Mesendoderm (in vitro differentiated cells): ENCODE measurements at regions not wholly inside any gene's neighbourhood (a gene's known extent, or its start where the extent isn't known, plus 50 kb on each side); places are given as distances from the start of the nearest gene placed in this dataset.

Experiments used
- DNase-seq: peaks from one replicate; pipeline ENCODE4 v3.0.0; 2013
- H2AK5ac ChIP-seq: 2 replicates; pipeline ENCODE4 v1.6.1; 2013; ENCODE audit warnings: low read length, inconsistent platforms
- H2BK120ac ChIP-seq: 2 replicates; pipeline ENCODE4 v1.6.1; 2013; ENCODE audit warnings: low read depth, mild to moderate bottlenecking, low read length, moderate library complexity, mixed read lengths
- H2BK15ac ChIP-seq: replicated peaks from 2 replicates; pipeline ENCODE4 v1.6.1; 2013; ENCODE audit warnings: low read depth, mild to moderate bottlenecking, moderate library complexity
- H2BK5ac ChIP-seq: 2 replicates; pipeline ENCODE4 v1.6.1; 2013; ENCODE audit warnings: low read length, inconsistent platforms
- H3K18ac ChIP-seq: 2 replicates; pipeline ENCODE4 v1.6.1; 2013; ENCODE audit warnings: mild to moderate bottlenecking, low read length, mixed read lengths
- H3K23ac ChIP-seq: one replicate; pipeline ENCODE4 v1.6.1; 2013; ENCODE audit warnings: low read length
- H3K27ac ChIP-seq: 2 replicates; pipeline ENCODE4 v1.5.1; 2013; ENCODE audit warnings: low read depth, mild to moderate bottlenecking, inconsistent platforms, low read length, moderate library complexity
- H3K27me3 ChIP-seq: 2 replicates; pipeline ENCODE4 v1.6.1; 2013; ENCODE audit warnings: low read length, control low read depth, mild to moderate bottlenecking, inconsistent platforms; ENCODE audit not compliant: insufficient read depth, poor library complexity
- H3K36me3 ChIP-seq: 2 replicates; pipeline ENCODE4 v1.6.1; 2013; ENCODE audit warnings: low read length, inconsistent platforms; ENCODE audit not compliant: control insufficient read depth, insufficient read depth
- H3K4ac ChIP-seq: one replicate; pipeline ENCODE4 v1.6.1; 2013; ENCODE audit warnings: low read depth, mild to moderate bottlenecking, low read length, moderate library complexity
- H3K4me1 ChIP-seq: 2 replicates; pipeline ENCODE4 v1.6.1; 2013; ENCODE audit warnings: low read depth, low read length, inconsistent platforms; ENCODE audit not compliant: control insufficient read depth
- H3K4me2 ChIP-seq: 2 replicates; pipeline ENCODE4 v1.6.1; 2013; ENCODE audit warnings: low read length
- H3K4me3 ChIP-seq: 2 replicates; pipeline ENCODE4 v1.5.1; 2013; ENCODE audit warnings: mild to moderate bottlenecking, low read length
- H3K56ac ChIP-seq: one replicate; pipeline ENCODE4 v1.6.1; 2013; ENCODE audit warnings: low read length
- H3K79me1 ChIP-seq: 2 replicates; pipeline ENCODE4 v1.6.1; 2013; ENCODE audit warnings: low read length, inconsistent platforms
- H3K79me2 ChIP-seq: 2 replicates; pipeline ENCODE4 v1.6.1; 2013; ENCODE audit warnings: mild to moderate bottlenecking, low read length; ENCODE audit not compliant: control insufficient read depth, insufficient read depth
- H3K9ac ChIP-seq: 2 replicates; pipeline ENCODE4 v1.6.1; 2013; ENCODE audit warnings: low read length, inconsistent platforms
- H4K5ac ChIP-seq: one replicate; pipeline ENCODE4 v1.6.1; 2013; ENCODE audit warnings: low read length
- H4K8ac ChIP-seq: one replicate; pipeline ENCODE4 v1.6.1; 2013; ENCODE audit warnings: low read depth, mild to moderate bottlenecking, control low read depth, low read length, moderate library complexity
- WGBS: extraction: QIAGEN DNeasy Blood & Tissue Kit; methylation state at CpG from one replicate; pipeline ENCODE4 v1.1.7; 2013; ENCODE audit warnings: low lambda C conversion rate, missing lambda C conversion rate; ENCODE audit not compliant: insufficient coverage; ENCODE audit errors: extremely low coverage; 5-methylcytosine and 5-hydroxymethylcytosine counted together

GRCh38 chr14:97458255-97458654, 661.1 kb downstream of the VRK1 start:
- Histone ChIP-seq H2AK5ac (no peak overlapping the region), H3K79me2 (no peaks in the 10 kb centered on the region), H3K9ac (peak overlapping the region; percentile 17), H3K27ac (peak overlapping the region; percentile 52), H2BK5ac (no peak overlapping the region), H3K4ac (no peak overlapping the region), H4K5ac (no peak overlapping the region), H3K18ac (no peak overlapping the region), H3K23ac (no peak overlapping the region), H3K4me3 (no peak overlapping the region), H2BK120ac (peak overlapping the region; percentile 47), H3K36me3 (no peaks in the 10 kb centered on the region), H3K4me1 (peaks cover 3% of the 10 kb centered on the region), H4K8ac (no peak overlapping the region), H3K79me1 (no peaks in the 10 kb centered on the region), H2BK15ac (no peak overlapping the region), H3K27me3 (no peaks in the 10 kb centered on the region), H3K4me2 (peak overlapping the region; percentile 26), H3K56ac (peak overlapping the region; percentile 51)
- DNase-seq: no peak
- no CpG with 5 or more reads among the region's 9 CpGs for WGBS

GRCh38 chr14:97458661-97459579, 661.7 kb downstream of the VRK1 start:
- H3K4me1 ChIP-seq: peaks cover 3% of the 10 kb centered on the region
- peak overlapping the region; percentile 91 for H4K5ac ChIP-seq
- H4K8ac ChIP-seq: no peak overlapping the region
- DNase-seq: peak; percentile 89
- no peaks in the 10 kb centered on the region for H3K27me3 ChIP-seq
- H3K27ac ChIP-seq: peak overlapping the region; percentile 52
- no peak overlapping the region for H3K4ac ChIP-seq
- no CpG with 5 or more reads among the region's 33 CpGs for WGBS
- no peaks in the 10 kb centered on the region for H3K79me1 ChIP-seq
- H3K23ac ChIP-seq: no peak overlapping the region
- H3K18ac ChIP-seq: peak overlapping the region; percentile 43
- H2BK120ac ChIP-seq: peak overlapping the region; percentile 47
- no peak overlapping the region for H2AK5ac ChIP-seq
- H3K4me2 ChIP-seq: peak overlapping the region; percentile 26
- peak overlapping the region; percentile 43 for H2BK5ac ChIP-seq
- H3K56ac ChIP-seq: peak overlapping the region; percentile 80
- H3K36me3 ChIP-seq: no peaks in the 10 kb centered on the region
- no peak overlapping the region for H2BK15ac ChIP-seq
- H3K4me3 ChIP-seq: peak overlapping the region; percentile 4
- H3K9ac ChIP-seq: peak overlapping the region; percentile 34
- no peaks in the 10 kb centered on the region for H3K79me2 ChIP-seq

- Histone ChIP-seq H3K9ac (no peak overlapping the region), H3K36me3 (no peaks in the 10 kb centered on the region), H2AK5ac (no peak overlapping the region), H3K27me3 (no peaks in the 10 kb centered on the region), H3K56ac (no peak overlapping the region), H2BK15ac (no peak overlapping the region), H3K27ac (no peak overlapping the region), H3K4ac (no peak overlapping the region), H3K79me2 (no peaks in the 10 kb centered on the region), H3K4me1 (peaks cover 3% of the 10 kb centered on the region), H4K8ac (no peak overlapping the region), H3K4me3 (no peak overlapping the region), H2BK5ac (no peak overlapping the region), H3K23ac (no peak overlapping the region), H3K4me2 (no peak overlapping the region), H3K79me1 (no peaks in the 10 kb centered on the region), H3K18ac (no peak overlapping the region), H4K5ac (no peak overlapping the region), H2BK120ac (no peak overlapping the region)
- WGBS: no CpG with 5 or more reads among the region's 2 CpGs
- no peak for DNase-seq
These were observed 664.9 kb downstream of the VRK1 start for GRCh38 chr14:97462081-97462480.

- H3K4ac ChIP-seq: no peak overlapping the region
- H2BK15ac ChIP-seq: no peak overlapping the region
- no peaks in the 10 kb centered on the region for H3K27me3 ChIP-seq
- no peak overlapping the region for H3K4me3 ChIP-seq
- no peak overlapping the region for H3K18ac ChIP-seq
- no peaks in the 10 kb centered on the region for H3K36me3 ChIP-seq
- H4K8ac ChIP-seq: no peak overlapping the region
- DNase-seq: no peak
- no CpG with 5 or more reads among the region's 6 CpGs for WGBS
- no peak overlapping the region for H2BK120ac ChIP-seq
- H3K79me1 ChIP-seq: no peaks in the 10 kb centered on the region
- H3K4me1 ChIP-seq: peaks cover 8% of the 10 kb centered on the region
- H3K23ac ChIP-seq: no peak overlapping the region
- no peak overlapping the region for H3K27ac ChIP-seq
- H2AK5ac ChIP-seq: no peak overlapping the region
- H3K9ac ChIP-seq: no peak overlapping the region
- no peak overlapping the region for H3K4me2 ChIP-seq
- no peaks in the 10 kb centered on the region for H3K79me2 ChIP-seq
- no peak overlapping the region for H2BK5ac ChIP-seq
- no peak overlapping the region for H4K5ac ChIP-seq
- H3K56ac ChIP-seq: no peak overlapping the region
These were observed 671.0 kb downstream of the VRK1 start for GRCh38 chr14:97468220-97468619.

GRCh38 chr14:97477353-97477752, 680.2 kb downstream of the VRK1 start:
- H3K27ac ChIP-seq: no peak overlapping the region
- H3K79me1 ChIP-seq: no peaks in the 10 kb centered on the region
- H2AK5ac ChIP-seq: no peak overlapping the region
- no peak overlapping the region for H3K9ac ChIP-seq
- no peaks in the 10 kb centered on the region for H3K36me3 ChIP-seq
- no CpG with 5 or more reads among the region's 4 CpGs for WGBS
- no peak overlapping the region for H3K4ac ChIP-seq
- no peak overlapping the region for H2BK5ac ChIP-seq
- H3K56ac ChIP-seq: no peak overlapping the region
- H2BK15ac ChIP-seq: no peak overlapping the region
- H3K4me2 ChIP-seq: no peak overlapping the region
- H3K4me1 ChIP-seq: no peaks in the 10 kb centered on the region
- H4K8ac ChIP-seq: no peak overlapping the region
- DNase-seq: no peak
- H3K79me2 ChIP-seq: no peaks in the 10 kb centered on the region
- no peak overlapping the region for H3K4me3 ChIP-seq
- no peaks in the 10 kb centered on the region for H3K27me3 ChIP-seq
- H4K5ac ChIP-seq: no peak overlapping the region
- H3K23ac ChIP-seq: no peak overlapping the region
- H2BK120ac ChIP-seq: no peak overlapping the region
- H3K18ac ChIP-seq: no peak overlapping the region
